ENCODE measurements at regions not wholly inside any gene's neighbourhood (a gene's known extent, or its start where the extent isn't known, plus 50 kb on each side); places are given as distances from the start of the nearest gene placed in this dataset.

DNA sequence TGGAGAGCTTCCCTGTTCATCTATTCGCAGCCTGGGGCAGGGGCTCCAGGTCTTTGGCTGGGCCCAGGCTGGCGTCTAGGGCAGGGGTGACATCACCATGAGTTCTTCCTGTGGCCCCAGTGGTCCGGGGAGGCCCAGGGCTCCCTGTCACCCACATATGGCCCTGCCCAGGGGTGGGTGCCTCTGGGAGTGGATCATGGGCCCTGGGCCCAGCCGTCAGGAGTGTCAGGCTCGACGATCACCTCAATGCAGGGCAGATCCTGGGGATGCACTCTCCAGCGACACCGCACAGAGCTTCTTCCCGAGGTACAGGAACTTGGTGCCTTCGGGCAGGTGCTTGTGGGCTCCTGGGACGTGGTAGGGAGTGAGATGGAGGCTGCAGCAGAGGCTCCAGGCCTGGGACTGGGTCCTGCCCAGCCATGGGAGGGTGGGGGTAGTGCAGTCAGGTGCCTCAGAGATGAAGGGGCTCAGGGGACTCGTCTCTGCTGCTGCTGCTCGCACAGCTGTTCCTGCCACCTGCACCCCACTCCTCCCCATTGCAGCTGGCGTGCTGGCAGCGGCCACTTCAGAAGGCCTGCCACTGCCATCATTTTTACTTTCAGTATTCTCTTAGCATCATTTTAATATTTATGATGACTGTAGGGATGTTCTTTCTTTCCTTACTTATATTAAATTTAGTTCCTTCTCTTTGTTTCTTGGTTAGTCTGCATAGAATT is 196.0 kb upstream of the VRK2 start:
- DNase-seq = no peak

DNA sequence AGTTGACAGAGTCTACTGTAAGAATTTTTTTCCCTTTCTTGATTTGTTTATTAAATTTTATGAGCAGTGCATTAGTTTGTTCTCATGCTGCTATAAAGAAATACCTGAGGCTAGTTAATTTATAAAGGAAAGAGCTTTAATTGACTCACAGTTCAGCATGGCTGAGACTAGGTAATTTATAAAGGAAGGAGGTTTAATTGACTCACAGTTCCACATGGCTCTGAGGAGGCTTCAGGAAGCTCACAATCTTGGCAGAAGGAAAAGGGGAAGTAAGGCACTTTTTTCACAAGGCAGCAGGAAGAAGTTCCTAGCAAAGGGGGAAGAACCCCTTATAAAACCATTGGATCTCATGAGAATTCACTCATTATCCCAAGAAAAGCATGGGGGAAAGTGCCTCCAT is 191.4 kb upstream of the VRK2 start:
- no peak for DNase-seq

DNA sequence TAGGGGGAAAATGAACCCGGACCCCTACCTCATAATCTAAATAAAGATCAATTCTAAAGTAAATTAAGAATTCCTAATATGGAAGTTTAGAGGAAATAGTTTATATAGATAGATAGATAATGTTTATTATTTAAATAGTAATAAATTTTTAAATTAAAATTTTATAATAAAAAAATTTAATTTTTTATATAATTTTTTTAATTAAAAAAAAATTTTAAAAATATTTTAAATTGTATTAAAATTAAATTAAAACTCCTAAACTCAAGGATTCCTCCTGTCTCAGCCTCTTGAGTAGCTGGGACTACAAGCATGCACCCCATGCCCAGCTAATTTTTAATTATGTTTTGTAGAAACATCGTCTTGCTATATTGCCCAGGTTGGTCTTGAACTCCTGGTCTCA is 186.9 kb upstream of the VRK2 start:
- DNase-seq = no peak

DNA sequence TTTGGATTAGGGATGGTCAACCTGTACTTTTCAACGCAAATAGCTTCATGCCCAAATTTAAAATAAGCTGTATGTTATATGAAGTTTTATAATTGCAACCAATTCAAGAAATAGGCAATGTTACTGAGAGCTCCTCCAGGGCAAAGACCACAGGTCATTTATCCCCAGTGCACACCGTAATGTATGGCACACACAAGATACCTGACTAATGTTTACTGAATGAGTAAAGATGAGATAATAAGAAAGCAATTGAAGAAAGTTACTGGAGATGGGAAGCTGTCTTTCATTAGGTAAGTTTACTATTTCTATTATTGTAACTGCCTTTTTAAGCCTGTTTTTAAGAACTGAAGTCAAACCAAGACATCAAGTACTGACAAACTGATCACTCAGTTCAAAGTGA is 184.5 kb upstream of the VRK2 start:
- DNase-seq = no peak

DNA sequence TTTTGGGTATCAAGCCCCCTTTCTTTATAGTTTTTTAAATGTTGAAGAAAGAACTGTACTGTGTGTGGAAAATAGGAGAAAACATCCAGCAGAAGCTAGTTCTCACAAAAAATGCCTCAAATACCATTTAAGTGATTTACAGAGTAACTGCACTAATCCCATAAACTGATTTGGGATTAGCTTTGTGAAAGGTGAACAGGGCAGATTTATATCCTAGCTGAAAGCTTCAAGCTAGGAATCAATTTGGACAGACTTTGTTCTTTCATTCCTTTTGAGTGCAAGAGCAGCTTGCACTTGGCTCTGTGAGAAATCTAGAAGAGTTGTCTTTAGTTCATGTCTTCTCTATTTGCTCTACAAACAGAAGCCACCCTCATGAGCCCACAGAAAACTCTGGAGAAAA is 183.9 kb upstream of the VRK2 start:
- no peak for DNase-seq

DNA sequence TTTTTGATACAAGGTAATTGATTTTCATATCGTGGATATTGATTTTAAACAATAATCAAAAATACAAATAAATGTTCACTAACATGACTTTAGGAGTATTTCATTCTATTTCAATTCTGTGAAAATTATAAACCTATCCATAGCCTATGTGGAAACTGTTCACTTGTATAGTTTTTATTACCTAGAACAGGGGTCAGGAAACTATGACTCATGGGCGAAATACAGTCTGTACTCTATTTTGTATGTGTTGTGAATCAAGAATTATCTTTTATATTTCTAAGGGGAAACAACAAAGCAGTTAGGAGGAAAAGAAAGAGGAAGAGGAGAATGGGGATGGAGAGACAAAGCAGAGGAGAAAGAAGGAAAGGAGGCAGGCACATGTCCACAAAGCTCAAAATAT is 181.7 kb upstream of the VRK2 start:
- no peak for DNase-seq

DNA sequence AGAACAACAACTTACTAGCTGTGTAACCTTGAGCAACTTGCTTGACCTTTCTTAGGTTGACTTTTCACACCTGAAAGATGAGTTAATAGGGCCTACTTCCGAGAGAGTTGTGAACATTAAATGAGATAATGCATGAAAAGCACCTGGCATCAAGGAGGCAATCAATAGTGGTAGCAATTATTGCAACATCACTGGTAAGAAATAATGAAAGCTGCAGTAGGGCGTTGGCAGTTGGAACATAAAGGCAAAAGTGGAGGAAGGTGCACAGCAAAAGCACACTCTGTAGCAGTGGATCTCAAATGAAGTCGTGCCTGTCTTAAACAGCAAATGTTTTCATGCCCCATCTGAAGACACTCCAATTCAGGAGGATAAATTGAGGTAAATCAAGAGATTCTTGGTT is 178.9 kb upstream of the VRK2 start:
- no peak for DNase-seq

DNA sequence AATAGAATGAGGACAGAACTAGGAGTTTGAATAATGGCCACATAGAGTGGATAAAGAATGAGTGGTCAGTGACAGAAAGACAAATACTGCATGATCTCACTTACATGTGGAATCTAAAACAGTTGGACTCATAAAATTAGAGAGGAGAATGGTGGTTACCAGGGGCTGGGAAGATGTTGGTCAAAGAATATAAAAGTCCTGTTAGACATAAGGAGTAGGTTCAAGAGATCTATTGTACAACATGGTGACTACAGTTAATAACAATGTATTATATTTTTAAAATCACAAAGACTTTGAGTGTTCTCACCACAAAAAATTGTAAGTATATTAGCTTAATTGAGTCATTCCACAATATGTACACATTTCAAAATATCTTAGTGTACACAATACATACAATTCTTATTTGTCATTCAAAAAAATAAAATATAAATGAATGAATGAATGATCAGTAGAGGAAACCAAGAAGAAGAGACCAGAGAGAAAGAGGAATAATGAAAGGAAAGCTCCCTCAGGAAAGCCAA is 177.9 kb upstream of the VRK2 start:
- DNase-seq = no peak

DNA sequence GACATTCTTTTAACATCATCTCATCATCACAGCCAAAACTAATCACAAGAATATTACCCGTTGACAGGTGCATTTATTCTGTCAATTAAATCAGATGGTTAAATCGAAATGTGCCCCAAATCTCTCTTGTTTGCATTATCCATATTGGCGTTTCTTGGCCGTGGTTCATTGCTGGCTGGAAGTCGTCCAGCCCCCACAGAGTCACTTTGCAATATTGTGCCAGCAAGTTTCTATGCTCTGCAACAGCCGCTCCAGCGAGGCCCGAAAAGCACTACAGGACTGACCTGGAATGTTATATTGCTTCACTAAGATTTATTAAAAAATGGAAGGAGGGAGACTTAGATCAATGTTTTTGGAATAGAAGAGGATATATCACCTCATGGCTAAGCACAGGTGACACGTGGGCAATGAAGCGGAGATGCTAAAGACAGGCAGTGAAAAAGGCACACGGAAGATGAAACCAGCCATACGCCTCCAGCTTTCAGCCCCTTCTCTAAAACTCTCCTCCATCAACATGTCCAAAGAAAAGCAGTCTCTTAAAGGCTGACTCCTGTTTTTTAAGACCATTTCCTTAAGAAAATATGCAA is 176.8 kb upstream of the VRK2 start:
- DNase-seq = no peak

DNA sequence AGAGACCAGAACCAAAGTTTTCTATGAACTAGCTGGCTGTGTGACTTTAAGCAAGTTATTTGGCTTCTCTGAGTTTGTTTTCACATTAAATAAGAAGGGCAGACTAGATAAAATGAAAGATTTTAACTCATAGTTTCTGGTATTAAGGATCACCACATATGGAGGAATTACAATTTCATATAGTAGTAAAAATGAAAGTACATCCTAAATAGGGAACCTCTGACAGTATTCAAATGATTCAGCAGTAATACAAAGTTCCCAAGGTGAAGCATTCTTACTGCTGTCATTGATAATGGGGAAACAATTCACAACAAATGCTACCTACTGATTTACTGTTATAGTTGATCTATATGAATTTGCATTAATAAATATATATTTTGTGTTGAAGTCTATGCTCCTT is 170.3 kb upstream of the VRK2 start:
- no peak for DNase-seq

DNA sequence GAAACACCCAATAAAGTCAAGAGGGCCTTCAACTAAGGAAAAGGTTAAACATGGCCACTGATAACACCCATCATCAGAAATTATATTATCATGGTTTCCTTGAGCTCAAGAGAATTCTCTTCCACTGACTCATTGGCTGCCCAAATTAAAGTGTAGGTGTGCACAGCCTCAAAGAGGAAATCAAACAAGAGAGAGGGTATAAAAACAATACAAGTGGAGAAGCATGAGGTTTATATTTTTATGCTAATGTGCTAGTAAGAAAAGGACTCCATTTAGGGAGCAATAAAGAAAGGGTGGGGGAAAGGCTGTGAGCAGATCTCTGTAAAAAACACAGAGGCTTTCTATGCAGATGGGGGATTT is 168.8 kb upstream of the VRK2 start:
- DNase-seq = no peak

DNA sequence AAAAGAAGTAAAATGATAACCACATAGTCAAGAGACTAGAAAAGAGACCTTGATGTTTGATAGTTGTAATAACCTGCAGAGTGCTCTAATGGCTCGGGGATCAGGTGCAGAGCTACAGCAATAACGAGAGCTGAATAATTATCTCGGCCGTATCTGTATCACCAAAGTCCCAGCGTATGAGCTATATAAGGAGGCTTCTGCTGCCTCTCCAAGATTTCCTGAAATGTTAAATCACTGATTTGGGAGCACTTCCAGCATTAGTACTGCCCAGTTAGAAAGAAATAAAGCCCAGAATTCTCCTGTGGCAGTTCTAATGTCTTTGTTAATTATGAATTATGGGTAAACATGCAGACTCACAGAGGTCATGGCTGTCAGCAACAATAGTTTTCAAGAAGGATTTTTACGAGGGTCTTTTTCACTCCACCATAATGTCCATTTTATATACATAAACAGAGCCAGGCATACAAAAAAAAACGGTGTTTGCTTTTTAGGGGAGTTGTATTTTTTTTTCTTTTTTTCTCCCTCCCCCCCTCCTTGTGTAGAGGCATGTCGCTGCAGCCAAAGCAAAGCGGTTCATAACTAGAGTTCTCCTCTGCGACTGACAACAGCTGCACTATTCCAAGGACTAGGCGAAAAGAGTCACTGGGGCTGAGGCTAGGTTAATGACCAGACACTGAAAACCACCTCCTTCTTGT is 168.3 kb upstream of the VRK2 start:
- DNase-seq = no peak

DNA sequence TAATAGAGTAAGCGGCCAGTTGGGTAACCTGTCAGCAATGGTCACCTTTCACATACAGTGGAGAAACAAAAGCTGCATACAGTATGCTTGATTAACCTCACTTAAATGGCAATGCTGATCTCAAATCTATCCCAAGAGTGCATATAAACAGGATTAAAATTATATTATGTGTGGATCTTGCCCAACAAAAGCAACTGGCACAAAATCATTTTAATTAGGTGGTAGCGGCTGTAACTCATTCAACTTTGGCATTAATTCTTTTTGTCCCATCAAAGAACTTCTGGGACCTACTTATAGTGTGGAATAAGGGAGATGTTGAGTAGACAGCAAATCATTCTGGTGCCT is 167.8 kb upstream of the VRK2 start:
- no peak for DNase-seq

DNA sequence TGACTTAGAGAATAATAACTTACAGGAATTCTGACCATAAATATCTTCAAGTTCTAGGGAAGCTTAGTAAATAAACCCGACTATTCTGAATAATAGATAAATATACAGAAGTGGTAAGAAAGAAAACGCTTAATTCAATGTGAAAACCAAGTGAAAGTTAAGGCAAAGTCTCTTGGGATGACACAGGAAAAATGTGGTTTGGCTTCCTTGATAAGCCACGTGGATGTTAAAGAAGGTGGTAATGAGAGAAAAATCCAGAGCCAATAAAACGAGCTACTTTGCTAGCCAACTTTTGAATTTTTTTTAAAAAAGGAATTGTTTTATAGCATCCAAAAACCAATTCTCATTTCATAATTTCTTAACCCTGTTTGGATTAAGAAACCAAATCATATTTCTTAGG is 166.2 kb upstream of the VRK2 start:
- DNase-seq = no peak

DNA sequence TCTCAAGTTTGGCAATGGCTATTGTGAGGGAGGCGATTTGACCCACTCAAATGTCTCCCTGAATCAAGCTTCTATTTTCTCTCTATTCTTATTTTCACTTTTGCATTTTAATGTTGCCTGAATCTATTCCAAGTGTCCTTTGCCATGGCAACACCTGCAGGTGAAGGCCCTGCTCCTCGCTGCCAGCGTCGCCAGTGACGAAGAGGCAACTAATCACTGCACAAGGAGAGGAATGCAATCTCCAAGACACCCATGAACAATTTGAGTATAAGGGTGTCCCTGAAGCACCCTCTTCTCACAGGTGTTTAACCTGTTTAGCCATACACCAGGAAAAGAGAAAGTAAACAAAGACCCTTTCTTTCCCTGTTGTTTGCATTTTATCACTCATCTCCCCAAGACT is 165.6 kb upstream of the VRK2 start:
- no peak for DNase-seq

DNA sequence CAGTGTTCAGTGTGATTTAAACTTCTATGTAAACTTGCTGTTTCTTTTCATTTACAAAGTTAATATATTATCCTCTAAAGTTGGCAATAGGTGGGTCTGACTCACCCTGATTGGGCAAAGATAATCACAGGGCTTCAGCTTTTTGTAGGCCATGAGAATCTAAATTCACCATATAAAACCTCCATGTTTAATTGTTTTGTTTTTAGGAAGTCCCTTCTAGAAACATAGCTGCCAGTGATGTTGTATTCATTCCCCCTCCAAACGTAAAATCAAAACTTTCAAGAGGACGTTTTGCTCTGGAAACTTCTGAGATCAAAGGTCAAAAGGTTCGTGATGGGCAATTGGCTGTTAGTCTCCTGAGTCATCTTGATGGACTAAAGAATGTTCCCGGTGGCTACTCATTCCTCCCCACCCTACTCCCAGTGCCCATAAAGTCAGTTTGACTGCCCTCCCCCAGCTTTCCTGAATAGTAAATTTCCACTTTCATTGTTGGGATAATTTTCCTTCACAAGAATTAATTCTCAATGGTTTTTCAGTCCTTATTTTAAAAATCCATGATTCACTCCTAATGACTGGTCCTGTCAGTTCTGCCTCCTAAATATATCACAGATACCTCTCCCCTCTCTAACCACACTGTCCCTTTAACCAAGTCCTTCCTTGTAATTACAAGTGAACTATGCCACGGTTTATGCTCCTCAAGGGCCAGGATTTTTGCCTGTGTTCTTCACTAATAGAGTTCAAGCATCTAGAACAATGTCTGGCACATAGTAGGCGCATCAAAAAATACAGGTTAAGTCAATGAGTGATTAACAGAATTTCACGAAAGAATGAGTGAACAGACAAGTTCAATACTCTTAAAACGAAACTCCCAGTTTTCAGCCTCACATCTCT is 164.4 kb upstream of the VRK2 start:
- no peak for DNase-seq

DNA sequence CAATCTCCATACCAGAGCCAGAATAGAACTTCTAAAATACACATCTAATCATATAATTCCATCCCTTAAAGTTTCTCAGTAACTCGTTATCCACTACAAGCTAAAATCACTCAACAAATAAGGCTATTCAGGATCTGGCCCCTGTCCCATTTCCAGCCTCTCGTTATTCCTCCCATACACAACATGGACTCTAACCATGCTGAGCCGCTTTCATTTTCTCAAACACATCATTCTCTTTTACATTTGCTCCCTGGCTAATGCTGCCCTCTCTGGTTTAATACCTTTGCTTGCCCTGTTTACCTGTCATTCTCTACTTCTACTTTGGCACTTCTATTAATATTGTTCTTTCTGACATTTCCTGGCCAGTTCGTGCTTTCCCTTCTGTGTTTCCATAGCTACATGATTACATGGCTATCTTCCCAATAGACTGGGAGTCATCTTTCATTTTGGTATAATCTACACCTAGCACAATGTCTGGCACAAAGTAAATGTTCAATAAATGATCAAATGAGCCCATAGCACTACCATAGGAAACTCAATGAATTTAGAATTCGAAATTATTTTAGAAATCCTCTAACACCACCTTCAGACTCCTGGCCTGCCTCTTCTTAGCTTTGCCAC is 163.6 kb upstream of the VRK2 start:
- no peak for DNase-seq

DNA sequence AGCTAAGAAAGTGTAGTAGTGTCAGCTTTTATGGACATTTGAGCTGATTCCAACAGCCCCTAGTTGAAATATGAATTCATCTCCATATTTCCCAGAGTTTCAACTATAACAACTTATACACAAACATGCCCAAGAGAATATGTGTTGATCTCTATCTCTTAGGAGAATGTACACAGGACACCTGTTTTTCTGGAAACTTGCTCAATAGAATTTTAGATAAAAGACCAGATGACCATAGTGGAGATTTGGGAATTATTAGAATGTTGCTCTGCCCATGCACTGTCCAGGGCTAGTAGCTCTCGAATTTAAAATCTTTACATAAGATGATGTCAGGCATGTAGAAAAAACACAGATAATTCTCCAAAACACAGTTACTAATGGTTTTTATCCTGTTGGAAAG is 162.3 kb upstream of the VRK2 start:
- no peak for DNase-seq

DNA sequence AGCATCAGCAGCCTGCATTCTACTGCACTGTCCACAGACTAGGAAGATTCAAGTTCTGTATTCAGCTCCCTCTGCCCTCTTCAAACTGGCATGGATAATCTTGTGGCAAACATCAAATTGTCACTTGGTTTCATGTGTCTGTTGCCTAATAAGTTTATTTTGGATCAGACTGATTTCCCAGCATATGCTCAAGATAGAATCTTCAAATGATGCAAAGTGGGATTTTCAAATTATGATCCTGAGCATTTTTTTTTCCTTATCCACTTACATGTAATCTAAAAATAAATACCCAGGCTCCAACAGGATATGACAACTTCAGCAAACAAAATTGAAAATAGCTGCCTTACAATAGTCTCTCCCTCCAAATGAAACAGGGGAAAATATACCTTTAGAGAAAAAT is 160.9 kb upstream of the VRK2 start:
- DNase-seq = no peak

DNA sequence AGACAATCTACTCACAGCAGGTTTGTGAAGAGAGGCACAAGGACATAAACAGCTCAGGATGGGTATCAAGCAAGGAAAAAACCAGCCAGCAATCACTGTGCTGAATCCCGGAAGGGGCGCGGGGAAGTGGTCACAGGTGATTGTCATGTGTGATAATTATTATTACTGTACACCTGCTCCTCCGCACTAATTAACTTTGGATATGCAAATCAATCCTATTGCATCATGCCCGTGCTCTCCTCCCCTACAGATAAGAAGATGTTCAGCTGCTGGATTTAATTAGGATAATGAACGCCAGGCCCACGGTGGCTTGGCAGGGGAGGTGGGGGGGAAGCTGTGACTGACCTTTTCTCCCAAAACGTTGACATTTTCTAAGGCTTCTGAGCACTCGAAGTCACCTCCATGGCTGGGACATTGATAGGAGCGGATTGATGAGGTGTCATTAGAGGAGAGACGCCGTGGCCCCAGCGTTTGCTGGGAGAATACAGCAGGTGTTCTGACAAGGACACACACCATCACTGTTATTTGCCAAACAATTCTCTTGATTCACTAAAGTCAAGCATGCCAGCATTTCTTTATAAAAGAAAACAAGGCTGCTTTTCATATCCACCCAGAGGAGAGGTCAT is 160.3 kb upstream of the VRK2 start:
- no peak for DNase-seq

DNA sequence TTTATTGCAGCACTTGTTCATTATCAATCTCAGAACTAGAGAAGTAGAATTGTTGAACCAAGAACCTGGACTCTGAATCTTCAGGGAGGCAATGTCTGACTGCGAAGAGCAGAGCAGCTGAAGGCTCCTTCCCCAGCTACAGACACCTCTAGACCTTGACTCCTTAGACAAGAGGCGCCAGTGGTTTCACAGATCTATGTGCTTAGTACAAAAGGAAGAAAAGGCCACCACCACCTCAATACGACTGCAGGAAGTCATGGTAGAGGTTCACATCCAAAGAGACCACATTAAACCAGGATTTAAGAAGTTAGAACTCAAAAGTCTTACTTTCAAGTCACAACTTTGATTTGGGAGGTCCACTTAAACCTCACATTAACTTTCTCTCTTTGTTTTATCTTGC is 158.1 kb upstream of the VRK2 start:
- no peak for DNase-seq

DNA sequence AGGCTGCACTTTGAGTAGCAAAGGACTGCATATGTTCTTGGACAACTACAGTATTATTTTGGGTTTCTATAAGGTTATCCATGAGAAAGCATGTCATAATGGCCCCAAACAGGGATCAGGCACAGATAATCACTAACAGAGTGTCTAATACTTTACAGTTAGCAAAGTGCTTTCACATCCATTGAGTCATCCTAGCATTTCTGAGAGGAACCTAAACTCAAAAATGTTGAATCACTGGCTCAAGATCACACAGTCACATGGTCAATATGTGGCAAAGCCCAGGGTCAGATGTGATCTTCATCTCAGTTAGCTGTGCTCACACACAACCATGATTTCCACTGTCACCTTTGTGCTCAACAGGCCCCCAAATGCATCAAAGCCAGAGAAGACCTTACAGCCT is 156.1 kb upstream of the VRK2 start:
- DNase-seq = no peak
